Osteocyte (in vitro differentiated cells): ENCODE measurements at regions not wholly inside any gene's neighbourhood (a gene's known extent, or its start where the extent isn't known, plus 50 kb on each side); places are given as distances from the start of the nearest gene placed in this dataset.

Experiments
- DNase-seq: peaks from one replicate; pipeline ENCODE4 v3.0.0; 2021; ENCODE audit warnings: mixed read lengths; ENCODE audit not compliant: unreplicated experiment; ENCODE audit errors: extremely low spot score
- H3K27ac Mint-ChIP-seq: one replicate; pipeline ENCODE4 v1.8.0; 2021; ENCODE audit warnings: mild to moderate bottlenecking, mixed read lengths; ENCODE audit not compliant: unreplicated experiment
- H3K27me3 Mint-ChIP-seq: one replicate; pipeline ENCODE4 v1.8.0; 2021; ENCODE audit warnings: mixed read lengths; ENCODE audit not compliant: unreplicated experiment
- H3K36me3 Mint-ChIP-seq: one replicate; pipeline ENCODE4 v1.8.0; 2021; ENCODE audit warnings: mixed read lengths; ENCODE audit not compliant: unreplicated experiment
- H3K4me1 Mint-ChIP-seq: one replicate; pipeline ENCODE4 v1.8.0; 2021; ENCODE audit warnings: mixed read lengths; ENCODE audit not compliant: unreplicated experiment
- H3K4me3 Mint-ChIP-seq: one replicate; pipeline ENCODE4 v1.8.0; 2021; ENCODE audit warnings: mild to moderate bottlenecking, moderate library complexity, mixed read lengths; ENCODE audit not compliant: unreplicated experiment
- H3K9me3 Mint-ChIP-seq: one replicate; pipeline ENCODE4 v1.8.0; 2021; ENCODE audit warnings: mixed read lengths; ENCODE audit not compliant: unreplicated experiment
- TF ChIP-seq, protein P1 (sequence below): fragments of 200-600 bp; sonication (generic); IDR thresholded peaks from 2 replicates; pipeline ENCODE4 v1.5.0; 2021; ENCODE audit warnings: antibody characterized with exemption, mild to moderate bottlenecking, moderate library complexity

DNA sequence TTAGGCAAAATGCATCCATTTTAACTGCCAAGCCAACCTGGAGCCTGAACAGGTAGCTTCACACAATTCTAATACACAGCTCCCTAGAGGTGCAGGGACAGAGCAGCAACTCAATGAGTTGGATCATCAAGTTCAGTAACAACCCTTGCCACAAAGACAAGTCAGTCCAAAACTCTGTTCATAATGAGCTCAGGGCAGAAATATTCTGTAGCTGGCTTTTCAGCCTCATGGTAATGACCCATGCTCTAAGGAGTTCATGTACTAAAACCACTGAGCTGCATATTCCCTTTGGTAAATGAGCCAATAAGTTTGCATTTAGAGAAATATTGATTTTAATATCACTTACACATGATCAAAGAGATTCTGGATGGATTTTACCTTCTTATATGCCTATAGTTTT lies 316.1 kb downstream of the SEC23A start:
- Mint-ChIP-seq H3K4me3 (no peak overlapping the region), H3K27ac (no peak overlapping the region), H3K36me3 (no peaks in the 10 kb centered on the region), H3K27me3 (peaks cover 2% of the 10 kb centered on the region), H3K9me3 (no peaks in the 10 kb centered on the region), H3K4me1 (no peaks in the 10 kb centered on the region)
- no peak for DNase-seq
- TF ChIP-seq, protein P1, sequence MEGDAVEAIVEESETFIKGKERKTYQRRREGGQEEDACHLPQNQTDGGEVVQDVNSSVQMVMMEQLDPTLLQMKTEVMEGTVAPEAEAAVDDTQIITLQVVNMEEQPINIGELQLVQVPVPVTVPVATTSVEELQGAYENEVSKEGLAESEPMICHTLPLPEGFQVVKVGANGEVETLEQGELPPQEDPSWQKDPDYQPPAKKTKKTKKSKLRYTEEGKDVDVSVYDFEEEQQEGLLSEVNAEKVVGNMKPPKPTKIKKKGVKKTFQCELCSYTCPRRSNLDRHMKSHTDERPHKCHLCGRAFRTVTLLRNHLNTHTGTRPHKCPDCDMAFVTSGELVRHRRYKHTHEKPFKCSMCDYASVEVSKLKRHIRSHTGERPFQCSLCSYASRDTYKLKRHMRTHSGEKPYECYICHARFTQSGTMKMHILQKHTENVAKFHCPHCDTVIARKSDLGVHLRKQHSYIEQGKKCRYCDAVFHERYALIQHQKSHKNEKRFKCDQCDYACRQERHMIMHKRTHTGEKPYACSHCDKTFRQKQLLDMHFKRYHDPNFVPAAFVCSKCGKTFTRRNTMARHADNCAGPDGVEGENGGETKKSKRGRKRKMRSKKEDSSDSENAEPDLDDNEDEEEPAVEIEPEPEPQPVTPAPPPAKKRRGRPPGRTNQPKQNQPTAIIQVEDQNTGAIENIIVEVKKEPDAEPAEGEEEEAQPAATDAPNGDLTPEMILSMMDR, result no peak

DNA sequence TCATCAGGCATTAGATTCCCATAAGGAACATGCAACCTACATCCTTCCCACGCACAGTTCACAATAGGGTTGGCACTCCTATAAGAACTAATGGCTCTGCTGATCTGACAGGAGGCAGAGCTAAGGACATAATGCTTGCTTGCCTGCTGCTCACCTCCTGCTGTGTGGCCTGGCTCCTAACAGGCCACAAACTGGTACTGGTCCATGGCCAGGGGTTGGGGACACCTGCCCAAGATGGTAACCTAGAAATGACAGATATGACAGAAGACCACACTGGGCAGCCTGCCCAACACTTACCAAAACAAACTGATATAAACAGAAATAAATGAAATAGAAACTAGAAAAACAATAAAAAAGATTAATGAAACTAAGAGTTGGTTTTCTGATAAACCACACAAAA lies 325.6 kb downstream of the SEC23A start:
- Mint-ChIP-seq H3K36me3 (no peaks in the 10 kb centered on the region), H3K9me3 (no peaks in the 10 kb centered on the region), H3K27ac (no peak overlapping the region), H3K4me3 (no peak overlapping the region), H3K4me1 (no peaks in the 10 kb centered on the region), H3K27me3 (peaks cover 5% of the 10 kb centered on the region)
- TF ChIP-seq, protein P1, result no peak
- no peak for DNase-seq

DNA sequence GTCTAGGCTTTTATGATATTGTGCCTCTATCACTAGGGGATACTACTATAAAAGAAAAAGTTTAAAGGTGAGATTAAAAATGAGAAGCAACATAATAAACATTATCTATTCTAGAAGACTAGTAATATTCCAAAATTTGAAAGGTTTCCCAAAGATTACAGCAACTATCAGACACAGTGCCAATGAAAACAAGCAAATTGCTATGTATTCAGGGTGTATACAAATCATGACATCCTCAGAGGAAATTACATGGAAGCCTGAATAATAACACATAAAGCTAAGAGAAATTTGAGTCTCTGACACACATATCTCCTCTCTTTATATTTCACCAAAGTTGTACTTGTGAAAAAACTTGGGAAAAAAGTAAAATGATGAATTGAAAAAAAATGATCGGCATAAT lies 327.0 kb downstream of the SEC23A start:
- TF ChIP-seq, protein P1, result no peak
- Mint-ChIP-seq H3K9me3 (no peaks in the 10 kb centered on the region), H3K4me3 (no peak overlapping the region), H3K4me1 (no peaks in the 10 kb centered on the region), H3K27ac (no peak overlapping the region), H3K36me3 (no peaks in the 10 kb centered on the region), H3K27me3 (peaks cover 5% of the 10 kb centered on the region)
- no peak for DNase-seq

DNA sequence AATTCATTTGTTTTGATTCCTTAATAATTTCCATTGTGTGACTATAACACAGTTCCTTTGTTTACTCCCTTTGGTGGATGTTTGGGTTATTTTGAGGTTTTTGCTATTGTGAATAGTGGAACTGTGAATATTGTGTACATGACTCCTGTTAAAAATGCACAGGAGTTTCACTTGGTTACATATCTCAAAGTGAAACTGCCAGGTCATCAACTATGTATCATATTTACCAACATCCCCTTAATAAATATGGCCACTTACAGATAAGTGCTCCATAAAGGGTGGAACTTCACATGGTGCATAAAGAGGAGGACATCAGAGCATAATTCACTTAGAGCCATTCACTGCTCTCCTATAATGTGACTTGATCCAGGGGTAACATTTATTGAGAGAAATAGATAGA lies 328.9 kb downstream of the SEC23A start:
- no peaks in the 10 kb centered on the region for H3K36me3 Mint-ChIP-seq
- TF ChIP-seq, protein P1, result no peak

DNA sequence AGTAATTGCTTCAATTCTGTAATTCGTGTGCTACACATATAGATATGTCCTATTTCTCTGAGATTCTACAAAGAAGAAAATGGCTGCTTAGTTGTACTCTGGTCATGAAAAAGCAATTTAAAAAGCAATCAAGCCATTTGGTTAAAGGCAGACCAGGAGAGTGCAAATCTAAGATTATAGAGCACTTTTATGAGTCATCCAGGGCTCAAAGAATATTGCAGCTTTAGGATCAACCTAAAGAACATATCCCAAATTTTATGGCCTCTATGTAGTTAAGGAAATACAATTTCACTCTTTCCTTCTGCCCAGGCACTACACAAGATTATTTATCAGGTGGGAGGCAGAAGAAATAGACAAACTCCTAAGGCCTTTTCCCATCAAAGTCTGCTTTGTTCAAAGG lies 332.8 kb downstream of the SEC23A start:
- H3K9me3 Mint-ChIP-seq, result no peaks in the 10 kb centered on the region

More for the DNA sequence above, 328.9 kb downstream of the SEC23A start:
- H3K27me3 Mint-ChIP-seq, result peaks cover 5% of the 10 kb centered on the region
- H3K4me1 Mint-ChIP-seq, result no peaks in the 10 kb centered on the region
- H3K4me3 Mint-ChIP-seq, result no peak overlapping the region
- no peak overlapping the region for H3K27ac Mint-ChIP-seq
- DNase-seq, result no peak
- H3K9me3 Mint-ChIP-seq, result no peaks in the 10 kb centered on the region

More for the DNA sequence above, 332.8 kb downstream of the SEC23A start:
- peaks cover 5% of the 10 kb centered on the region for H3K27me3 Mint-ChIP-seq
- TF ChIP-seq, protein P1, result no peak
- no peaks in the 10 kb centered on the region for H3K36me3 Mint-ChIP-seq
- no peak for DNase-seq
- no peak overlapping the region for H3K4me3 Mint-ChIP-seq
- H3K27ac Mint-ChIP-seq, result no peak overlapping the region
- H3K4me1 Mint-ChIP-seq, result no peaks in the 10 kb centered on the region
